ENCODE measurements at regions not wholly inside any gene's neighbourhood (a gene's known extent, or its start where the extent isn't known, plus 50 kb on each side); places are given as distances from the start of the nearest gene placed in this dataset.

DNA sequence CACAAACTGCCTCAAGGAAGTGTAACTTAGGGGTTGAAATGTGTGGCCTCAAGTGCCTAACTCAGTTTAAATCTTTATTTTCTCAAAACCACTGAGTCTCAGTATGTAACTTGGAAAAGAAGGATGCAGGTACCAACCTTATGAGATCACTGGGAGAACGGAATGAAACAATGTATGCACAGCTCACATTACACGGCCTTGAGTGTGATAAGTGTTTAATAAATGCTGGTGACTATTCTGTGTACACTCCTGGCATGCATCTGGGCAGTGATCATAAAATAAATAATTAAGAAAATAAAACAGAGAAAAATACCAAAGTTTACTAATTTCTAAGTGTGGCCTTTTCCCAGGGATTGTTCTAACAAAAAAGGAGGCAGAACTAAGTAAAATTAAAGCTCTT lies 974.5 kb upstream of the FLRT2 start:
- no peak for TF ChIP-seq POLR2AphosphoS5 (IDR thresholded peaks at IDR 0.05)
- TF ChIP-seq, protein P1, sequence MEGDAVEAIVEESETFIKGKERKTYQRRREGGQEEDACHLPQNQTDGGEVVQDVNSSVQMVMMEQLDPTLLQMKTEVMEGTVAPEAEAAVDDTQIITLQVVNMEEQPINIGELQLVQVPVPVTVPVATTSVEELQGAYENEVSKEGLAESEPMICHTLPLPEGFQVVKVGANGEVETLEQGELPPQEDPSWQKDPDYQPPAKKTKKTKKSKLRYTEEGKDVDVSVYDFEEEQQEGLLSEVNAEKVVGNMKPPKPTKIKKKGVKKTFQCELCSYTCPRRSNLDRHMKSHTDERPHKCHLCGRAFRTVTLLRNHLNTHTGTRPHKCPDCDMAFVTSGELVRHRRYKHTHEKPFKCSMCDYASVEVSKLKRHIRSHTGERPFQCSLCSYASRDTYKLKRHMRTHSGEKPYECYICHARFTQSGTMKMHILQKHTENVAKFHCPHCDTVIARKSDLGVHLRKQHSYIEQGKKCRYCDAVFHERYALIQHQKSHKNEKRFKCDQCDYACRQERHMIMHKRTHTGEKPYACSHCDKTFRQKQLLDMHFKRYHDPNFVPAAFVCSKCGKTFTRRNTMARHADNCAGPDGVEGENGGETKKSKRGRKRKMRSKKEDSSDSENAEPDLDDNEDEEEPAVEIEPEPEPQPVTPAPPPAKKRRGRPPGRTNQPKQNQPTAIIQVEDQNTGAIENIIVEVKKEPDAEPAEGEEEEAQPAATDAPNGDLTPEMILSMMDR (IDR thresholded peaks at IDR 0.05), result no peak
- no peak for TF ChIP-seq POLR2A (IDR thresholded peaks at IDR 0.05)
- no peak for TF ChIP-seq EP300 (IDR thresholded peaks at IDR 0.05; ENCODE audit: low read depth)

All from transverse colon (tissue), 4 donors.